HG02678 (cell line): ENCODE measurements at regions not wholly inside any gene's neighbourhood (a gene's known extent, or its start where the extent isn't known, plus 50 kb on each side); places are given as distances from the start of the nearest gene placed in this dataset.

Experiments used
- ATAC-seq: cut with Tn5 transposase; IDR thresholded peaks from one replicate; pipeline ENCODE4 v1.9.1; 2021; ENCODE audit warnings: mild to moderate bottlenecking, moderate library complexity; ENCODE audit not compliant: unreplicated experiment

- no peak for ATAC-seq
Measured at GRCh38 chr7:32200646-32201045, 130.4 kb upstream of the PDE1C start.

GRCh38 chr7:32194537-32194936 is 124.3 kb upstream of the PDE1C start:
- no peak for ATAC-seq

GRCh38 chr7:32191305-32191704 is 121.1 kb upstream of the PDE1C start:
- no peak for ATAC-seq

GRCh38 chr7:32179567-32179966 is 109.4 kb upstream of the PDE1C start:
- no peak for ATAC-seq

GRCh38 chr7:32178677-32179366 is 108.6 kb upstream of the PDE1C start:
- no peak for ATAC-seq

GRCh38 chr7:32177232-32177631 is 107.0 kb upstream of the PDE1C start:
- no peak for ATAC-seq

GRCh38 chr7:32175099-32175498 is 104.9 kb upstream of the PDE1C start:
- ATAC-seq: no peak

GRCh38 chr7:32171248-32171647 is 101.0 kb upstream of the PDE1C start:
- no peak for ATAC-seq

- ATAC-seq: no peak
Measured at GRCh38 chr7:32170838-32171237, 100.6 kb upstream of the PDE1C start.

GRCh38 chr7:32169228-32169627 is 99.0 kb upstream of the PDE1C start:
- no peak for ATAC-seq

- ATAC-seq: no peak
Measured at GRCh38 chr7:32167815-32168214, 97.6 kb upstream of the PDE1C start.

- no peak for ATAC-seq
Measured at GRCh38 chr7:32167256-32167655, 97.0 kb upstream of the PDE1C start.

GRCh38 chr7:32164341-32164996 is 94.3 kb upstream of the PDE1C start:
- no peak for ATAC-seq

- ATAC-seq: no peak
Measured at GRCh38 chr7:32163896-32164295, 93.7 kb upstream of the PDE1C start.

GRCh38 chr7:32163141-32163806 is 93.1 kb upstream of the PDE1C start:
- ATAC-seq: no peak

GRCh38 chr7:32161708-32162107 is 91.5 kb upstream of the PDE1C start:
- ATAC-seq: no peak

GRCh38 chr7:32158751-32159745 is 88.8 kb upstream of the PDE1C start:
- no peak for ATAC-seq

- ATAC-seq: no peak
Measured at GRCh38 chr7:32158076-32158475, 87.9 kb upstream of the PDE1C start.

- no peak for ATAC-seq
Measured at GRCh38 chr7:32155712-32156111, 85.5 kb upstream of the PDE1C start.

- ATAC-seq: no peak
Measured at GRCh38 chr7:32154797-32155196, 84.6 kb upstream of the PDE1C start.

- no peak for ATAC-seq
Measured at GRCh38 chr7:32153006-32153405, 82.8 kb upstream of the PDE1C start.
